ENCODE measurements at regions not wholly inside any gene's neighbourhood (a gene's known extent, or its start where the extent isn't known, plus 50 kb on each side); places are given as distances from the start of the nearest gene placed in this dataset.

GRCh38 chrX:122244080-122244479 is 940.0 kb upstream of the GRIA3 start:
- no peaks in the 10 kb centered on the region for H3K4me1 ChIP-seq (ENCODE audit: control insufficient read depth, insufficient read depth, low read length)
- H3K79me2 ChIP-seq (ENCODE audit: control insufficient read depth, insufficient read depth, low read length) = no peaks in the 10 kb centered on the region
- WGBS (ENCODE audit: insufficient coverage, insufficient replicate concordance, low lambda C conversion rate, missing lambda C conversion rate) = 0% methylated on average over 2 of the region's 2 CpGs
- no peak overlapping the region for H3K27ac ChIP-seq (ENCODE audit: control insufficient read depth, insufficient read depth)
- ChIA-PET RAD21 (ENCODE audit: unreplicated experiment) (no interaction called here), SMC1A (ENCODE audit: uncharacterized antibody, unreplicated experiment) (no interaction called here), CTCF (interaction anchor here (0.7 kb wide), 1 partner anchor 15 kb away, joined by 3 read pairs; no protein-coding TSS in a partner anchor), POLR2A (interaction anchor here (0.6 kb wide), 1 partner anchor 181 kb away, joined by 6 read pairs; no protein-coding TSS in a partner anchor)
- no peak for FAIRE-seq
- H3K27me3 ChIP-seq (replicated peaks in 1 of 2; ENCODE audit: control insufficient read depth in 2 of 2, insufficient read depth in 2 of 2, low read length in 1 of 2) = no peaks in the 10 kb centered on the region
- H2AFZ ChIP-seq (ENCODE audit: control insufficient read depth, low read depth, low read length) = no peak overlapping the region
- no peak for ATAC-seq
- no peak for DNase-seq (ENCODE audit: low read depth, low spot score)
- H3K4me3 ChIP-seq = no peak overlapping the region
- no peaks in the 10 kb centered on the region for H3K9me3 ChIP-seq (replicated peaks; ENCODE audit: control insufficient read depth, insufficient read depth, low read length)
- BruUV-seq (replicated peaks) = no TSS peak
- intact Hi-C loops (cut with micrococcal nuclease; ENCODE audit: unreplicated experiment) = no loop called here
- in situ Hi-C loops (cut with MboI) = no loop called here
- H4K20me1 ChIP-seq (ENCODE audit: control insufficient read depth, insufficient read depth) = no peaks in the 10 kb centered on the region
- H3K9ac ChIP-seq (ENCODE audit: control insufficient read depth, insufficient read depth, low read length) = no peak overlapping the region
- H3K36me3 ChIP-seq (ENCODE audit: control insufficient read depth in 2 of 2, insufficient read depth in 2 of 2, low read length in 1 of 2) = no peaks in the 10 kb centered on the region
- H3K4me2 ChIP-seq (ENCODE audit: control insufficient read depth, insufficient read depth) = no peak overlapping the region
- TF ChIP-seq RB1 (IDR thresholded peaks at IDR 0.05; ENCODE audit: borderline replicate concordance) (no peak), MEF2A (IDR thresholded peaks at IDR 0.05; ENCODE audit: insufficient read depth, low read depth, low read length) (no peak), EZH2 (IDR thresholded peaks at IDR 0.05; ENCODE audit: borderline replicate concordance, control insufficient read depth, low read depth, low read length) (no peak), MYB (IDR thresholded peaks at IDR 0.05; ENCODE audit: borderline replicate concordance, low read depth, low read length) (no peak), SKIL (IDR thresholded peaks at IDR 0.05; ENCODE audit: low read depth, poor library complexity, severe bottlenecking) (no peak), LARP7 (IDR thresholded peaks at IDR 0.05) (no peak), ZNF24 (IDR thresholded peaks at IDR 0.05) (no peak), ATF3 (IDR thresholded peaks at IDR 0.05; ENCODE audit: borderline replicate concordance, extremely low read depth, low read depth, low read length) (no peak), BHLHE40 (IDR thresholded peaks at IDR 0.05; ENCODE audit: borderline replicate concordance in 1 of 2, low read depth in 2 of 2, low read length in 1 of 2) (no peak), CHD1 (IDR thresholded peaks at IDR 0.05; ENCODE audit: low read depth, low read length) (no peak), NFYA (IDR thresholded peaks at IDR 0.05; ENCODE audit: borderline replicate concordance, low read depth, low read length) (no peak), POLR2AphosphoS5 (IDR thresholded peaks at IDR 0.05; ENCODE audit: low read length) (no peak), TAF1 (IDR thresholded peaks at IDR 0.05; ENCODE audit: borderline replicate concordance, low read depth, low read length) (no peak), SMAD5 (IDR thresholded peaks at IDR 0.05; ENCODE audit: low read depth) (no peak), PBX3 (IDR thresholded peaks at IDR 0.05; ENCODE audit: insufficient replicate concordance, low read depth, low read length) (no peak), SMARCA5 (IDR thresholded peaks at IDR 0.05) (no peak), SMC3 (IDR thresholded peaks at IDR 0.05; ENCODE audit: borderline replicate concordance, low read length) (no peak), ZNF592 (IDR thresholded peaks at IDR 0.05) (no peak)

Data from GM12878 (cell line).